KMS-11 (cell line): ENCODE measurements at regions not wholly inside any gene's neighbourhood (a gene's known extent, or its start where the extent isn't known, plus 50 kb on each side); places are given as distances from the start of the nearest gene placed in this dataset.
"Not testable (repeated sequence)": the region's sequence is repeated elsewhere in the genome, so short reads cannot be mapped to it uniquely, and the experiment has no call there.

Experiments used
- H2AFZ ChIP-seq: fragments of 200-600 bp; sonication (generic); 2 replicates; pipeline ENCODE4 v1.6.1; 2016; ENCODE audit warnings: antibody characterized with exemption, mixed run types, low read depth
- H3K27ac ChIP-seq: fragments of 200-600 bp; sonication (generic); 2 replicates; pipeline ENCODE4 v1.6.1; 2016; ENCODE audit warnings: mild to moderate bottlenecking, mixed run types
- H3K27me3 ChIP-seq: fragments of 200-600 bp; sonication (generic); 2 replicates; pipeline ENCODE4 v1.6.1; 2017; ENCODE audit warnings: mild to moderate bottlenecking, low read depth, mixed run types, moderate library complexity; ENCODE audit not compliant: insufficient read depth
- H3K36me3 ChIP-seq: fragments of 200-600 bp; sonication (generic); 2 replicates; pipeline ENCODE4 v1.6.1; 2017; ENCODE audit warnings: mild to moderate bottlenecking, mixed run types; ENCODE audit not compliant: insufficient read depth
- H3K4me1 ChIP-seq: fragments of 200-600 bp; sonication (generic); 2 replicates; pipeline ENCODE4 v1.6.1; 2016; ENCODE audit warnings: mild to moderate bottlenecking, low read depth, mixed run types; ENCODE audit not compliant: poor library complexity, severe bottlenecking
- H3K4me2 ChIP-seq: fragments of 200-600 bp; sonication (generic); 2 replicates; pipeline ENCODE4 v1.7.0; 2016; ENCODE audit warnings: mild to moderate bottlenecking, mixed run types
- H3K4me3 ChIP-seq: fragments of 200-600 bp; sonication (generic); IDR thresholded peaks from 2 replicates; pipeline ENCODE4 v1.6.1; 2017; ENCODE audit warnings: low read depth, low read length, mixed read lengths; ENCODE audit not compliant: insufficient read depth
- H3K79me2 ChIP-seq: fragments of 200-600 bp; sonication (generic); 2 replicates; pipeline ENCODE4 v1.6.1; 2016; ENCODE audit warnings: low read depth, mixed run types; ENCODE audit not compliant: insufficient read depth
- H3K9ac ChIP-seq: fragments of 200-600 bp; sonication (generic); 2 replicates; pipeline ENCODE4 v1.6.1; 2016; ENCODE audit warnings: mild to moderate bottlenecking, mixed run types
- H4K20me1 ChIP-seq: fragments of 200-600 bp; sonication (generic); 2 replicates; pipeline ENCODE4 v1.6.1; 2016; ENCODE audit warnings: mild to moderate bottlenecking, mixed run types; ENCODE audit not compliant: insufficient read depth
- CTCF ChIP-seq: fragments of 200-600 bp; sonication (generic); conservative IDR thresholded peaks from 2 replicates; pipeline ENCODE4 v1.6.1; 2017; ENCODE audit warnings: low read depth, mild to moderate bottlenecking, antibody characterized with exemption, low read length, moderate library complexity, mixed read lengths

- Histone ChIP-seq H3K4me3 (no peak overlapping the region), H3K4me2 (no peak overlapping the region), H3K4me1 (no peaks in the 10 kb centered on the region), H3K27ac (no peak overlapping the region), H4K20me1 (no peaks in the 10 kb centered on the region), H3K79me2 (no peaks in the 10 kb centered on the region), H3K36me3 (no peaks in the 10 kb centered on the region), H3K9ac (no peak overlapping the region), H2AFZ (no peak overlapping the region), H3K27me3 (no peaks in the 10 kb centered on the region)
- TF ChIP-seq CTCF: no peak
Observed at GRCh38 chr13:65240773-65241172, 1989.4 kb downstream of the PCDH9 start.

- Histone ChIP-seq H3K27me3 (no peaks in the 10 kb centered on the region), H3K79me2 (no peaks in the 10 kb centered on the region), H3K4me2 (no peak overlapping the region), H2AFZ (no peak overlapping the region), H3K4me3 (no peak overlapping the region), H4K20me1 (no peaks in the 10 kb centered on the region), H3K4me1 (no peaks in the 10 kb centered on the region), H3K9ac (no peak overlapping the region), H3K27ac (no peak overlapping the region), H3K36me3 (no peaks in the 10 kb centered on the region)
- TF ChIP-seq CTCF: no peak
Observed at GRCh38 chr13:65236841-65237418, 1993.2 kb downstream of the PCDH9 start.

- TF ChIP-seq CTCF: no peak
- Histone ChIP-seq H2AFZ (no peak overlapping the region), H3K4me1 (no peaks in the 10 kb centered on the region), H3K4me3 (no peak overlapping the region), H3K27ac (no peak overlapping the region), H3K9ac (no peak overlapping the region), H4K20me1 (no peaks in the 10 kb centered on the region), H3K4me2 (no peak overlapping the region), H3K79me2 (no peaks in the 10 kb centered on the region), H3K27me3 (no peaks in the 10 kb centered on the region), H3K36me3 (no peaks in the 10 kb centered on the region)
Observed at GRCh38 chr13:65217471-65217995, 2012.6 kb downstream of the PCDH9 start.

- not testable (repeated sequence) for H3K9ac ChIP-seq, H3K79me2 ChIP-seq, H3K27ac ChIP-seq, H3K4me2 ChIP-seq, H3K4me3 ChIP-seq, H3K4me1 ChIP-seq, H2AFZ ChIP-seq, H4K20me1 ChIP-seq, H3K36me3 ChIP-seq, H3K27me3 ChIP-seq
Observed at GRCh38 chr13:65202845-65203244, 2027.3 kb downstream of the PCDH9 start.

GRCh38 chr13:65188721-65189120 lies 2041.4 kb downstream of the PCDH9 start:
- H4K20me1 ChIP-seq: no peaks in the 10 kb centered on the region

More at GRCh38 chr13:65188721-65189120, 2041.4 kb downstream of the PCDH9 start:
- Histone ChIP-seq H2AFZ (no peak overlapping the region), H3K27me3 (no peaks in the 10 kb centered on the region), H3K27ac (no peak overlapping the region), H3K4me1 (peaks cover 10% of the 10 kb centered on the region), H3K4me2 (no peak overlapping the region), H3K36me3 (no peaks in the 10 kb centered on the region), H3K9ac (no peak overlapping the region), H3K79me2 (no peaks in the 10 kb centered on the region), H3K4me3 (no peak overlapping the region)
- TF ChIP-seq CTCF: no peak
